K562 (cell line): ENCODE measurements at regions not wholly inside any gene's neighbourhood (a gene's known extent, or its start where the extent isn't known, plus 50 kb on each side); places are given as distances from the start of the nearest gene placed in this dataset.

Experiments used
- BACH1 ChIP-seq: fragments of 200-800 bp; sonication (Bioruptor generic); IDR thresholded peaks from 2 replicates; pipeline ENCODE4 v1.6.1; 2016; ENCODE audit warnings: missing genetic modification characterization, missing compliant biosample characterization
- CREB1 ChIP-seq, 2 experiments: sonication (generic) in 1 of 2; formaldehyde crosslinking in 1 of 2; IDR thresholded peaks; 2 replicates each; pipeline versions ENCODE4 v1.6.1 to v1.8.0; 2012 to 2022; ENCODE audit warnings: inconsistent platforms in 1 of 2, mild to moderate bottlenecking in 1 of 2, missing genetic modification reagents in 1 of 2, moderate library complexity in 1 of 2
- DMBX1 ChIP-seq: fragments of 250-450 bp; sonication (Bioruptor Pico); IDR thresholded peaks from 2 replicates; pipeline ENCODE4 v1.8.0; 2022; ENCODE audit warnings: inconsistent platforms, mild to moderate bottlenecking, moderate library complexity, borderline replicate concordance
- EHMT2 ChIP-seq: fragments of 450-650 bp; IDR thresholded peaks from 2 replicates; pipeline ENCODE4 v1.6.1; 2018; ENCODE audit warnings: antibody characterized with exemption
- JUN ChIP-seq, 2 experiments: sonication (generic) in 1 of 2; formaldehyde crosslinking in 1 of 2; IDR thresholded peaks; 2 replicates each; pipeline versions ENCODE4 v1.6.1 to v1.8.0; 2012 to 2022; ENCODE audit warnings: borderline replicate concordance in 2 of 2, mild to moderate bottlenecking in 2 of 2, improper control_type of control experiment in 1 of 2, low read depth in 1 of 2, low read length in 1 of 2, missing genetic modification reagents in 1 of 2
- KDM1A ChIP-seq, 2 experiments: fragments of 450-650 bp; IDR thresholded peaks; 2 replicates each; pipeline ENCODE4 v1.6.1; 2016; ENCODE audit warnings: mild to moderate bottlenecking in 2 of 2
- PML ChIP-seq: IDR thresholded peaks from 2 replicates; pipeline ENCODE4 v1.6.1; 2012; ENCODE audit warnings: low read length, inconsistent platforms
- SAP30 ChIP-seq: fragments of 200-600 bp; sonication (generic); IDR thresholded peaks from 2 replicates; pipeline ENCODE4 v1.6.1; 2012; ENCODE audit warnings: borderline replicate concordance, low read depth, mild to moderate bottlenecking, moderate library complexity, low read length, control low read depth, inconsistent platforms; ENCODE audit not compliant: insufficient read depth, poor library complexity, severe bottlenecking
- SMAD1 ChIP-seq: fragments of 150-350 bp; IDR thresholded peaks from 2 replicates; pipeline ENCODE4 v1.6.1; 2014; ENCODE audit warnings: low read length, low read depth; ENCODE audit not compliant: partially characterized antibody
- TARDBP ChIP-seq: fragments of 450-650 bp; IDR thresholded peaks from 2 replicates; pipeline ENCODE4 v1.6.1; 2016
- TCF3 ChIP-seq: sonication (generic); formaldehyde crosslinking; IDR thresholded peaks from 2 replicates; pipeline ENCODE4 v1.4.0; 2020; ENCODE audit warnings: mild to moderate bottlenecking, missing genetic modification reagents
- ZNF830 ChIP-seq: fragments of 250-450 bp; sonication (Bioruptor Pico); IDR thresholded peaks from 2 replicates; pipeline ENCODE4 v1.5.0; 2021; ENCODE audit warnings: mild to moderate bottlenecking
- TF ChIP-seq, protein P1 (sequence below): sonication (generic); formaldehyde crosslinking; IDR thresholded peaks from 2 replicates; pipeline ENCODE4 v1.8.0; 2022; ENCODE audit warnings: mild to moderate bottlenecking, missing genetic modification reagents, borderline replicate concordance
- TF ChIP-seq, protein P2 (sequence below), 2 experiments: fragments of 450-650 bp; IDR thresholded peaks; 2 replicates each; pipeline ENCODE4 v1.6.1; 2016
- TF ChIP-seq, protein P3 (sequence below), 2 experiments: fragments of 450-650 bp; IDR thresholded peaks; 2 replicates each; pipeline ENCODE4 v1.6.1; 2018; ENCODE audit warnings: mild to moderate bottlenecking in 2 of 2, low read depth in 1 of 2; ENCODE audit not compliant: partially characterized antibody in 2 of 2
- TF ChIP-seq, protein P4 (sequence below), 2 experiments: IDR thresholded peaks; 2 replicates each; pipeline ENCODE4 v1.6.1; 2011; ENCODE audit warnings: borderline replicate concordance in 1 of 2, control low read depth in 1 of 2, low read depth in 1 of 2, low read length in 1 of 2, mild to moderate bottlenecking in 1 of 2, mixed read lengths in 1 of 2, moderate library complexity in 1 of 2; ENCODE audit not compliant: insufficient read depth in 1 of 2, insufficient read length in 1 of 2, poor library complexity in 1 of 2, severe bottlenecking in 1 of 2; ENCODE audit errors: extremely low read depth in 1 of 2

DNA sequence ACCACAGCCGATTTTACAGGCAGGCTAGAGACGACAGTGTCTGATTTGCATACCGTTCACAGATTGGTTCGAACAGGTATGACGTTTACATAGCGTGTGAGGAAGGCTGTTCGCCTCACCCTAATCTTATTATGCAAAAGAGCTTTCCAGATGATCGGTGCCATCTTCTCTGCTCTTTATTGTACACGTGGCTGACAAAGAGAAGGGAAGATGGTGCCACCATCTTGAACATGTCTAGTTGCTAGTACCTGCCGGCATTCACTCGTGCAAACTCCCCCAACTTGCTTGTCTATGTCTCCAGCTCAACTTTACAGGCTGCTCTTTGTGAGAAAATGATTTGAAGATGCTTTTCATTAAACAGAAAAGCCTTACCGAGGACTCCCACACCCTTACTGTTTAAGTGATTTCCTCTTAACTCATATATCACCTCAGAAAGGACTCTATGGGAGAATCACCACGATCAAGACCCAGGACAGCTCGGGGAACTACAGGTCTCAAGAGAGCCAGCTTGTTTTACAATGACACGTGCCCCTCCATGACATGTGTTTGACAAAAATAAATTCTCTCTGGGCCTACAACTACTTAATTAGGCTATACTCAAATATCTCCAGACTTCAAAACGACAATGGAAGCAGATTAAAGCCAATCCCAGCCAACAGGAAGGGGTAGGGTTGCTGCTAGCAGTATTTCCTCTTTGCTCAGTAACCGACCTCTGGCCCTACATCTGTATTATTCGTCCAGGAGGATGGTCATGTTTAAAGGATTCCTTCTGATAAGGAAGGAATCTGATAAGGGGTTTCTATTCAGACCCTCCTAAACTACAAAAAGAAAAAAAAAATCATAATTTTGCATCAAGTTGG lies 480.6 kb downstream of the TMEM114 start (continued):
- TF ChIP-seq TCF3 (CRISPR knock-in tag), result peak; percentile 39; the same call in 1 of the 2 replicates
- TF ChIP-seq, protein P1, sequence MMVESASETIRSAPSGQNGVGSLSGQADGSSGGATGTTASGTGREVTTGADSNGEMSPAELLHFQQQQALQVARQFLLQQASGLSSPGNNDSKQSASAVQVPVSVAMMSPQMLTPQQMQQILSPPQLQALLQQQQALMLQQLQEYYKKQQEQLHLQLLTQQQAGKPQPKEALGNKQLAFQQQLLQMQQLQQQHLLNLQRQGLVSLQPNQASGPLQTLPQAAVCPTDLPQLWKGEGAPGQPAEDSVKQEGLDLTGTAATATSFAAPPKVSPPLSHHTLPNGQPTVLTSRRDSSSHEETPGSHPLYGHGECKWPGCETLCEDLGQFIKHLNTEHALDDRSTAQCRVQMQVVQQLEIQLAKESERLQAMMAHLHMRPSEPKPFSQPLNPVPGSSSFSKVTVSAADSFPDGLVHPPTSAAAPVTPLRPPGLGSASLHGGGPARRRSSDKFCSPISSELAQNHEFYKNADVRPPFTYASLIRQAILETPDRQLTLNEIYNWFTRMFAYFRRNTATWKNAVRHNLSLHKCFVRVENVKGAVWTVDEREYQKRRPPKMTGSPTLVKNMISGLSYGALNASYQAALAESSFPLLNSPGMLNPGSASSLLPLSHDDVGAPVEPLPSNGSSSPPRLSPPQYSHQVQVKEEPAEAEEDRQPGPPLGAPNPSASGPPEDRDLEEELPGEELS (CRISPR knock-in tag), result 0 out of 2 replicates have a peak, but pooled peaks have one; percentile 40
- peak; percentile 89 for TF ChIP-seq EHMT2
- 0 out of 2 replicates have a peak, but pooled peaks have one; percentile 56 for TF ChIP-seq TARDBP
- TF ChIP-seq CREB1 (IDR thresholded peaks at IDR 0.05), result peak; percentile 89
- TF ChIP-seq CREB1 (CRISPR knock-in tag; IDR thresholded peaks at IDR 0.05), result peak; percentile 71
- TF ChIP-seq DMBX1, result 0 out of 2 replicates have a peak, but pooled peaks have one; percentile 39
- TF ChIP-seq PML, result peak; percentile 62
- peak; percentile 15 for TF ChIP-seq SMAD1
- no peak for TF ChIP-seq SAP30
- TF ChIP-seq, protein P2, sequence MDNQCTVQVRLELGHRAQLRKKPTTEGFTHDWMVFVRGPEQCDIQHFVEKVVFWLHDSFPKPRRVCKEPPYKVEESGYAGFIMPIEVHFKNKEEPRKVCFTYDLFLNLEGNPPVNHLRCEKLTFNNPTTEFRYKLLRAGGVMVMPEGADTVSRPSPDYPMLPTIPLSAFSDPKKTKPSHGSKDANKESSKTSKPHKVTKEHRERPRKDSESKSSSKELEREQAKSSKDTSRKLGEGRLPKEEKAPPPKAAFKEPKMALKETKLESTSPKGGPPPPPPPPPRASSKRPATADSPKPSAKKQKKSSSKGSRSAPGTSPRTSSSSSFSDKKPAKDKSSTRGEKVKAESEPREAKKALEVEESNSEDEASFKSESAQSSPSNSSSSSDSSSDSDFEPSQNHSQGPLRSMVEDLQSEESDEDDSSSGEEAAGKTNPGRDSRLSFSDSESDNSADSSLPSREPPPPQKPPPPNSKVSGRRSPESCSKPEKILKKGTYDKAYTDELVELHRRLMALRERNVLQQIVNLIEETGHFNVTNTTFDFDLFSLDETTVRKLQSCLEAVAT (IDR thresholded peaks at IDR 0.05), result peak in 1 of 2 experiments; percentile 40; a peak in 2 of 4 replicates
- TF ChIP-seq, protein P3, sequence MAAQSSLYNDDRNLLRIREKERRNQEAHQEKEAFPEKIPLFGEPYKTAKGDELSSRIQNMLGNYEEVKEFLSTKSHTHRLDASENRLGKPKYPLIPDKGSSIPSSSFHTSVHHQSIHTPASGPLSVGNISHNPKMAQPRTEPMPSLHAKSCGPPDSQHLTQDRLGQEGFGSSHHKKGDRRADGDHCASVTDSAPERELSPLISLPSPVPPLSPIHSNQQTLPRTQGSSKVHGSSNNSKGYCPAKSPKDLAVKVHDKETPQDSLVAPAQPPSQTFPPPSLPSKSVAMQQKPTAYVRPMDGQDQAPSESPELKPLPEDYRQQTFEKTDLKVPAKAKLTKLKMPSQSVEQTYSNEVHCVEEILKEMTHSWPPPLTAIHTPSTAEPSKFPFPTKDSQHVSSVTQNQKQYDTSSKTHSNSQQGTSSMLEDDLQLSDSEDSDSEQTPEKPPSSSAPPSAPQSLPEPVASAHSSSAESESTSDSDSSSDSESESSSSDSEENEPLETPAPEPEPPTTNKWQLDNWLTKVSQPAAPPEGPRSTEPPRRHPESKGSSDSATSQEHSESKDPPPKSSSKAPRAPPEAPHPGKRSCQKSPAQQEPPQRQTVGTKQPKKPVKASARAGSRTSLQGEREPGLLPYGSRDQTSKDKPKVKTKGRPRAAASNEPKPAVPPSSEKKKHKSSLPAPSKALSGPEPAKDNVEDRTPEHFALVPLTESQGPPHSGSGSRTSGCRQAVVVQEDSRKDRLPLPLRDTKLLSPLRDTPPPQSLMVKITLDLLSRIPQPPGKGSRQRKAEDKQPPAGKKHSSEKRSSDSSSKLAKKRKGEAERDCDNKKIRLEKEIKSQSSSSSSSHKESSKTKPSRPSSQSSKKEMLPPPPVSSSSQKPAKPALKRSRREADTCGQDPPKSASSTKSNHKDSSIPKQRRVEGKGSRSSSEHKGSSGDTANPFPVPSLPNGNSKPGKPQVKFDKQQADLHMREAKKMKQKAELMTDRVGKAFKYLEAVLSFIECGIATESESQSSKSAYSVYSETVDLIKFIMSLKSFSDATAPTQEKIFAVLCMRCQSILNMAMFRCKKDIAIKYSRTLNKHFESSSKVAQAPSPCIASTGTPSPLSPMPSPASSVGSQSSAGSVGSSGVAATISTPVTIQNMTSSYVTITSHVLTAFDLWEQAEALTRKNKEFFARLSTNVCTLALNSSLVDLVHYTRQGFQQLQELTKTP (IDR thresholded peaks at IDR 0.05; ENCODE audit: low read depth in 1 of 2, partially characterized antibody in 2 of 2), result peak in 1 of 2 experiments; percentile 39
- 0 out of 2 replicates have a peak, but pooled peaks have one; percentile 34 for TF ChIP-seq ZNF830 (CRISPR knock-in tag)
- TF ChIP-seq JUN (IDR thresholded peaks at IDR 0.05; ENCODE audit: borderline replicate concordance, low read depth, low read length), result peak; percentile 51; the same call in 1 of the 2 replicates
- TF ChIP-seq JUN (CRISPR knock-in tag; IDR thresholded peaks at IDR 0.05; ENCODE audit: borderline replicate concordance), result no peak
- peak in 1 of 2 experiments; percentile 32; a peak in 3 of 4 replicates for TF ChIP-seq KDM1A (IDR thresholded peaks at IDR 0.05)
- TF ChIP-seq, protein P4, sequence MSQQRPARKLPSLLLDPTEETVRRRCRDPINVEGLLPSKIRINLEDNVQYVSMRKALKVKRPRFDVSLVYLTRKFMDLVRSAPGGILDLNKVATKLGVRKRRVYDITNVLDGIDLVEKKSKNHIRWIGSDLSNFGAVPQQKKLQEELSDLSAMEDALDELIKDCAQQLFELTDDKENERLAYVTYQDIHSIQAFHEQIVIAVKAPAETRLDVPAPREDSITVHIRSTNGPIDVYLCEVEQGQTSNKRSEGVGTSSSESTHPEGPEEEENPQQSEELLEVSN (IDR thresholded peaks at IDR 0.05; ENCODE audit: borderline replicate concordance in 1 of 2, extremely low read depth in 1 of 2, insufficient read depth in 1 of 2, insufficient read length in 1 of 2, low read depth in 1 of 2, low read length in 1 of 2, poor library complexity in 1 of 2, severe bottlenecking in 1 of 2), result peak; percentile 53
- peak; percentile 75 for TF ChIP-seq BACH1
